Neutrophil (primary cell): ENCODE measurements at regions not wholly inside any gene's neighbourhood (a gene's known extent, or its start where the extent isn't known, plus 50 kb on each side); places are given as distances from the start of the nearest gene placed in this dataset.

Experiments used
- H3K27ac ChIP-seq: fragments of 200-600 bp; sonication (generic); 2 replicates; pipeline ENCODE4 v1.5.1; 2016; ENCODE audit warnings: mild to moderate bottlenecking, moderate library complexity
- H3K27me3 ChIP-seq: fragments of 200-600 bp; sonication (generic); 2 replicates; pipeline ENCODE4 v1.6.0; 2016; ENCODE audit warnings: mild to moderate bottlenecking
- H3K36me3 ChIP-seq: fragments of 200-600 bp; sonication (generic); 2 replicates; pipeline ENCODE4 v1.5.1; 2017
- H3K4me1 ChIP-seq, 2 experiments: fragments of 200-600 bp in 1 of 2; sonication (generic) in 1 of 2; 1 replicate in 1 of 2; 2 replicates in 1 of 2; pipeline versions ENCODE4 v1.5.1 to v1.6.1; 2013 to 2016; ENCODE audit warnings: low read depth in 1 of 2, low read length in 1 of 2, mild to moderate bottlenecking in 1 of 2, moderate library complexity in 1 of 2; ENCODE audit not compliant: control insufficient read depth in 1 of 2, insufficient read depth in 1 of 2
- H3K4me3 ChIP-seq, 2 experiments: fragments of 200-600 bp in 1 of 2; sonication (generic) in 1 of 2; 1 replicate in 1 of 2; 2 replicates in 1 of 2; pipeline ENCODE4 v1.5.1; 2013 to 2016; ENCODE audit warnings: low read depth in 1 of 2, low read length in 1 of 2, mild to moderate bottlenecking in 1 of 2, moderate library complexity in 1 of 2
- H3K9me3 ChIP-seq: fragments of 200-600 bp; sonication (generic); 2 replicates; pipeline ENCODE4 v1.5.1; 2016
- CTCF ChIP-seq: fragments of 200-600 bp; sonication (generic); IDR thresholded peaks from 2 replicates; pipeline ENCODE4 v1.5.1; 2016; ENCODE audit warnings: antibody characterized with exemption

DNA sequence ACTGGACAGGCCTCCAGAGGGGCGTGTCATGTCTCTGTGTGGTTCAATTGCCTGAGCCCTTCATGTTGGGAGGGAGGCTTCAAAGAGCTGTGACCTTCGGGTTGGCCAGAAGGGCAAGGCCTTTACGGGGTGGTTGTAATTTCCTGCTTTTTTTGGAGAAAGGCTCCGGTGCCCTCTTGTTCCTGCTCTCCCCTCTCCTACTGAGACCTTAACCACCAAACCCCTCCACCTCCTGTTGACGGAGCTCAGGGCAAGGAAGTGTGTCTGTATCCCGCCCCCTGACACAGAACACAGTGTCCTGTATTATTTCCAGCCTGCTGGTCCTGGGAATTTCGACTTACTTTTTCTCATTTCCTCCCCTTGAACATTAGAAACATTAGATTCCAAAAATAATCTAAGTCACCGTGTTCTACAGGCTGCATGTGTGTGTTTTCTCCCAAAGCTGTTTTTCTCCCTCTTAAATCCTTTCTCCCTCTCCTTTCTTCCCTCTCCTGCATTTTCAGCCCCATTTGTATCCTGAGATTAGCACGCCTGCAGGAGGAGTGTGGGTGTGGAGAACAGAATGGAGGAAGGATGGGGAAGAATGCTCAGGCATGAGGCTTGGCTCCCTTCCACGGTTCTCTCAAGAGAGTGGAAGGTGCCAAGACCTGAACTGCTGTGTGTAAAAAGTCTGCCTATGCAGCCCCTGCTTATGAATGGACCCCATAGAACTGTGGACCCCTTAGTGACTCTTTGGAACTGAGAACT, 285.4 kb upstream of the ROPN1 start:
- no peak for TF ChIP-seq CTCF
- Histone ChIP-seq H3K9me3 (no peaks in the 10 kb centered on the region), H3K4me3 (no peak overlapping the region), H3K36me3 (no peaks in the 10 kb centered on the region), H3K27me3 (peaks cover 7% of the 10 kb centered on the region), H3K4me1 (no peaks in the 10 kb centered on the region), H3K27ac (no peak overlapping the region)

DNA sequence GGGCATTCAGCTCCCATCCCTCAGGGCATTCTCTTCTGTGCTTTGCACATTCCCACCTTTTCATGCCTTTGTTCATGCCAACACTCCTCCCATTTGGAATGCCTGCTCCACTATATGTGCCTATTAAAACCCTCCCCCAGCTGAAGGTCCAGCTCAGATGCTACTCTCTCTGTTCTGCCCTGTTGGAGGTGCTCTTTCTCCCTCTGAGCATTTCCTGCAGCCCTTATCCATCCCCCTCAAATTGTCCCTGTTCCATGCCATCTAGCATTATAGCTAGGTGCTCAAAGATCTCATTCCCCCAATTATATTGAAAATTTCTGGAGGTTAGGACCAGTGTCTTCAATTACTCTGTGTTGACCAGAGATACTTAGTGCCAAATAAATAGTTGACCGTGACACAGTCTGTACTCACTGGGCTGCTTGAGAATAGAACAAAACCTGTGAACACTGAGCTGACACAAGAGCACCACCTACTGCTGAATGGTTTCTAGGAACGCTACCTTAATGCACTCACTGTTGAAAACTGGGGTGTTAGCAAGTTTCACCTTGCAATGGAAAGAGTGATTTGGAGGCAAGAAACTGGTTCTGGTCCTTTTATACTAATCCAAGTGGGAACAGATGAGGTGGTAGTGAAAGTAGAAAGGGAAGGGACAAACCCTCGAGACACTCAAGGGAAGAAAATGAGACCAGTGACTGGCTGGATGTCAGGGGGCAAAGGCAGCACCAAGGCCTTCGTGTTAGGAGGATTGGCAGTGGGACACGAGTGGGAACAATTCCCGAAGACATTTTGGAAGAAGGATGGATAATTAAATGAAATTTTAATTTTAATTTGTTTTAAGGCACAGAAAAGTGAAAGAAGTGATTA, 289.8 kb upstream of the ROPN1 start:
- TF ChIP-seq CTCF: no peak
- Histone ChIP-seq H3K4me1 (no peaks in the 10 kb centered on the region), H3K27me3 (peaks cover 21% of the 10 kb centered on the region), H3K4me3 (no peak overlapping the region), H3K27ac (no peak overlapping the region), H3K9me3 (no peaks in the 10 kb centered on the region), H3K36me3 (no peaks in the 10 kb centered on the region)

DNA sequence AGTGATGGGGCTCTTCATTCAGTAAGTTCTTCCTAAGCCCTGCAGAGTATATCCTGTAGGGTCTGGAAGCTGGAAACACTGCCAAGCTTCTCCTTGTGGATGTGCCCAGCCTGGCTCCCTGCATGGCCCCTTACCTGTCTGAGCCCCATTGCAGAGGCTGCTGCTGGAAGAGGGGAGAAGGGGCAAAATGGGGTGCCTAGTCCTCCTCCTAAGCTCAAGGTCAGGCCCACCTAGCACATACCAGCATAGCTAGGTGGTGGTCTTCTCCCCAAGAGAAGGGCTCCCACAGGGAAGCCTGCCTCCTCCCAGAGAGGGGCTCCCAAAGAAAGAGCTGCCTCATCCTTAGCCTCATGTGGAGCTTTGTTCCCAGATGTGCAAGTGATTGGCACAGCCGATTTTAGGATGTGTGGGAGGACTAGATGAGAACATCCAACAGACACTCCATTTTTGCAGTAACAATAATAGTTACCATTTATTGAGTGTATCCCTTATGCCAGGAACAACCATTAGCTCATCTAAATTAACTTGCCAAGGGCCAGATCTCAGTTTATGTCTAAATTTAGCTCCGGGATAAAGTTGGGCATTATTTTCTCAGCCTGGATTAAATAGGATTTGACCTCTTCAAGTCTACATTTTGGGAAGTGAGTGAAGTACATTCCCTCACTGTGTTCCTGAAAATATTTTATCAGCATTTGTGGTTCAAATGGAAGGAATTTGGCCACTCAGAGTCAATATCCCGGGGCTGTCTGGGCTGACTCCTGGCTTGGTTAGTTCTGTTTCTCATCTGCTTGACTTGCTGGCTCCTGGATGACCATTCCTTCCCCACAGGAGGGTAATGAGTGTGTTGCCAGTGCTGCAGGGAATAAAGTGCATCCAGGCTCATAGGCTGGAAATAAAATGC, 291.1 kb upstream of the ROPN1 start:
- H3K36me3 ChIP-seq: no peaks in the 10 kb centered on the region
- no peaks in the 10 kb centered on the region for H3K4me1 ChIP-seq
- H3K9me3 ChIP-seq: no peaks in the 10 kb centered on the region
- peaks cover 21% of the 10 kb centered on the region for H3K27me3 ChIP-seq
- H3K27ac ChIP-seq: no peak overlapping the region
- H3K4me3 ChIP-seq: no peak overlapping the region
- TF ChIP-seq CTCF: no peak

- Histone ChIP-seq H3K27ac (no peak overlapping the region), H3K9me3 (no peaks in the 10 kb centered on the region), H3K27me3 (peaks cover 21% of the 10 kb centered on the region), H3K36me3 (no peaks in the 10 kb centered on the region), H3K4me1 (no peaks in the 10 kb centered on the region), H3K4me3 (no peak overlapping the region)
- TF ChIP-seq CTCF: no peak
Measured at GRCh38 chr3:124283652-124284023, 291.7 kb upstream of the ROPN1 start.

GRCh38 chr3:124288996-124289395, 297.1 kb upstream of the ROPN1 start:
- Histone ChIP-seq H3K27ac (no peak overlapping the region), H3K27me3 (peaks cover 3% of the 10 kb centered on the region), H3K4me3 (no peak overlapping the region), H3K9me3 (no peaks in the 10 kb centered on the region), H3K36me3 (no peaks in the 10 kb centered on the region), H3K4me1 (no peaks in the 10 kb centered on the region)
- TF ChIP-seq CTCF: no peak
